DOHH2 (cell line): ENCODE measurements at regions not wholly inside any gene's neighbourhood (a gene's known extent, or its start where the extent isn't known, plus 50 kb on each side); places are given as distances from the start of the nearest gene placed in this dataset.

ENCODE experiments used
- H3F3A ChIP-seq: fragments of 200-600 bp; sonication (generic), shearing (Covaris generic); 2 replicates; pipeline ENCODE4 v1.6.0; 2016; ENCODE audit warnings: antibody characterized with exemption, mild to moderate bottlenecking; ENCODE audit not compliant: control insufficient read depth, insufficient read depth
- H3K27ac ChIP-seq: fragments of 200-600 bp; sonication (generic); 2 replicates; pipeline ENCODE4 v1.5.1; 2014; ENCODE audit warnings: low read depth, mild to moderate bottlenecking, low read length, moderate library complexity
- H3K27me3 ChIP-seq: fragments of 200-600 bp; sonication (generic); 2 replicates; pipeline ENCODE4 v1.6.1; 2014; ENCODE audit warnings: mild to moderate bottlenecking, low read length, mixed read lengths; ENCODE audit not compliant: control insufficient read depth
- H3K36me3 ChIP-seq: fragments of 200-600 bp; sonication (generic); 2 replicates; pipeline ENCODE4 v1.6.1; 2014; ENCODE audit warnings: mild to moderate bottlenecking, low read length, moderate library complexity, mixed read lengths; ENCODE audit not compliant: control insufficient read depth
- H3K4me1 ChIP-seq: fragments of 200-600 bp; sonication (generic); 2 replicates; pipeline ENCODE4 v1.6.1; 2014; ENCODE audit warnings: mild to moderate bottlenecking, low read length, mixed read lengths; ENCODE audit not compliant: control insufficient read depth
- H3K4me2 ChIP-seq: fragments of 200-600 bp; sonication (generic); 2 replicates; pipeline ENCODE4 v1.6.0; 2014; ENCODE audit warnings: mild to moderate bottlenecking, low read length, moderate library complexity
- H3K4me3 ChIP-seq: fragments of 200-600 bp; sonication (generic); 2 replicates; pipeline ENCODE4 v1.5.1; 2014; ENCODE audit warnings: mild to moderate bottlenecking, low read length, mixed read lengths
- H3K79me2 ChIP-seq: fragments of 200-600 bp; sonication (generic); 2 replicates; pipeline ENCODE4 v1.6.1; 2014; ENCODE audit warnings: mild to moderate bottlenecking, low read length, mixed read lengths; ENCODE audit not compliant: control insufficient read depth
- H3K9me2 ChIP-seq: fragments of 200-600 bp; sonication (generic); replicated peaks from 2 replicates; pipeline ENCODE4 v1.6.1; 2014; ENCODE audit warnings: mild to moderate bottlenecking, low read length, mixed read lengths; ENCODE audit not compliant: control insufficient read depth
- H3K9me3 ChIP-seq: fragments of 200-600 bp; sonication (generic); 2 replicates; pipeline ENCODE4 v1.6.1; 2014; ENCODE audit warnings: antibody characterized with exemption, low read length, mixed read lengths; ENCODE audit not compliant: control insufficient read depth, insufficient read depth
- H4K20me1 ChIP-seq: fragments of 200-600 bp; sonication (generic); 2 replicates; pipeline ENCODE4 v1.6.0; 2014; ENCODE audit warnings: low read depth, mild to moderate bottlenecking, antibody characterized with exemption, low read length, moderate library complexity; ENCODE audit not compliant: control insufficient read depth, insufficient read depth
- EZH2phosphoT487 ChIP-seq: fragments of 200-600 bp; sonication (generic); IDR thresholded peaks from 2 replicates; pipeline ENCODE4 v1.6.1; 2017; ENCODE audit warnings: borderline replicate concordance, mild to moderate bottlenecking, antibody characterized with exemption, low read length, moderate library complexity, mixed read lengths
- TF ChIP-seq, protein P1 (sequence below): fragments of 200-600 bp; sonication (generic); IDR thresholded peaks from one replicate; pipeline ENCODE4 v1.5.1; 2014; ENCODE audit warnings: antibody characterized with exemption, mild to moderate bottlenecking, low read depth, low read length; ENCODE audit not compliant: poor library complexity, severe bottlenecking

DNA sequence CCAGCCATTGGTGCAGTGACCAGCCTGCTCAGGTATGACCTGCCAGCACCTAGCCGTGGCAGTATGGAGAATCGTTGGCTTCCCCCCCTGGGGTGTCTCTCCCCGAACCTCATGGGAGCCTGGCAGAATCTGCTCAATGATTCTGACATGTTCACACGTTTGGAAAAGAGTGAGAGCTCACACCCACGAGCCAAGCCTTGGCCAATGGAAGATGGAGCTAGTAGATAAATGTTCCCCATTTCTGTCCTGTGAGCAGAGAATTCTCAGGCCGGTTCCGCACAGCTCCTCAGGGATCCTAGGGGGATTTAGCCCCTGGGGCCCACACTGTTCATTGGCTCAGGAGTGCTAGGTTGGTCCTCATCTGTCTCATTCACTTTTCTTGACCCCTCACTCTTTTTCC, 128.4 kb downstream of the RCN1 start:
- Histone ChIP-seq H3K27me3 (no peaks in the 10 kb centered on the region), H3K4me1 (no peaks in the 10 kb centered on the region), H3K36me3 (no peaks in the 10 kb centered on the region), H3K9me3 (no peaks in the 10 kb centered on the region), H3K9me2 (no peaks in the 10 kb centered on the region), H3K79me2 (no peaks in the 10 kb centered on the region), H3K4me2 (no peak overlapping the region), H3F3A (no peaks in the 10 kb centered on the region), H4K20me1 (no peaks in the 10 kb centered on the region), H3K27ac (no peak overlapping the region), H3K4me3 (no peak overlapping the region)
- no peak for TF ChIP-seq EZH2phosphoT487
- TF ChIP-seq, protein P1, sequence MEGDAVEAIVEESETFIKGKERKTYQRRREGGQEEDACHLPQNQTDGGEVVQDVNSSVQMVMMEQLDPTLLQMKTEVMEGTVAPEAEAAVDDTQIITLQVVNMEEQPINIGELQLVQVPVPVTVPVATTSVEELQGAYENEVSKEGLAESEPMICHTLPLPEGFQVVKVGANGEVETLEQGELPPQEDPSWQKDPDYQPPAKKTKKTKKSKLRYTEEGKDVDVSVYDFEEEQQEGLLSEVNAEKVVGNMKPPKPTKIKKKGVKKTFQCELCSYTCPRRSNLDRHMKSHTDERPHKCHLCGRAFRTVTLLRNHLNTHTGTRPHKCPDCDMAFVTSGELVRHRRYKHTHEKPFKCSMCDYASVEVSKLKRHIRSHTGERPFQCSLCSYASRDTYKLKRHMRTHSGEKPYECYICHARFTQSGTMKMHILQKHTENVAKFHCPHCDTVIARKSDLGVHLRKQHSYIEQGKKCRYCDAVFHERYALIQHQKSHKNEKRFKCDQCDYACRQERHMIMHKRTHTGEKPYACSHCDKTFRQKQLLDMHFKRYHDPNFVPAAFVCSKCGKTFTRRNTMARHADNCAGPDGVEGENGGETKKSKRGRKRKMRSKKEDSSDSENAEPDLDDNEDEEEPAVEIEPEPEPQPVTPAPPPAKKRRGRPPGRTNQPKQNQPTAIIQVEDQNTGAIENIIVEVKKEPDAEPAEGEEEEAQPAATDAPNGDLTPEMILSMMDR: no peak

DNA sequence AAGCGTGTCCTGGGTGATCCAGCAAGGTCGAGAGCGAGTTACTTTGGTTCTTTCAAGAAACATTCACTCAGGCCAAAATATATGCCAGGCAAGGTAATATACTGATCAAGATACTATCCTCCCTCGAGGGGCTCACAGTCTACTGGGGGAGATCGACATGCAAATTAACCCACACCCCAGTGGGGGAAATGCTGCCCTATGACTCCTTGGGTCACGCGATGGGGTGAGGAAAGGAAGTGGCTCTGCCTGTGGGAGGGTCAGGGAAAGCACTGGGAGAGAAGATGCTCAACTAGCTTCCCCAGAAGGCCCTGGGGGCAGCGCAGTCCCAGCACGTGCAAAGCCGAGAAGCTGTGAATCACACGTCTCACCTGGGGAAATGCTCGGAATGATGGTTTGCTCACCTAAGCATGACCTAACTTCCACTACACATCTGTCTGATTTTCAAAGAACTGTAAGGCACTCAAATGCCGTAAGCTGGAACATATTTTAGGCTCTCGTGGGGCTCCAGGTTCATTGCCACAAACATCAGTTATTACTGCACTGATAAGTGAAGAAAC, 130.7 kb downstream of the RCN1 start:
- Histone ChIP-seq H4K20me1 (no peaks in the 10 kb centered on the region), H3K27ac (no peak overlapping the region), H3K4me3 (no peak overlapping the region), H3K9me2 (no peaks in the 10 kb centered on the region), H3F3A (no peaks in the 10 kb centered on the region), H3K27me3 (no peaks in the 10 kb centered on the region), H3K9me3 (no peaks in the 10 kb centered on the region), H3K4me2 (no peak overlapping the region), H3K79me2 (no peaks in the 10 kb centered on the region), H3K36me3 (no peaks in the 10 kb centered on the region), H3K4me1 (no peaks in the 10 kb centered on the region)
- TF ChIP-seq, protein P1: no peak
- no peak for TF ChIP-seq EZH2phosphoT487

DNA sequence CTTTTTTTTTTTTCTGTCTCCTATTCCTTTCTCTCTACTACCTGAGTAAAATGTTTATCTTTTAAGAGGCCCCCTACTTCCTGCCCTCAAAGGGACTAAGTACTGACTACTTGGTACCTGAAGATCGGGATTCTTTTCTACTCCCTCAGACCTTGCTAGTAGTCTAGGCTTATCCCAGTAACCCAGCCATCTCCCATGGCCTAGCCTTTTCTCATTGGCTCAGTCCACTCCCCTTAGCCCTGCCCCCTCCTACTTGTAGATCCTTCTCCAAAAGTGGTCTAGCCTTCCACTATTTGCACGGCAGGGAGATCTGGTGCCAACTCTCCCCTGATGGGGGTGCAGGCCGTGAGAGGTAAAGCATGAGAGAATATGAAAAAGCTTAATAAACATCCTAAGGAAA, 133.7 kb downstream of the RCN1 start:
- no peak for TF ChIP-seq EZH2phosphoT487
- TF ChIP-seq, protein P1: no peak
- H4K20me1 ChIP-seq: no peaks in the 10 kb centered on the region
- no peak overlapping the region for H3K4me2 ChIP-seq
- H3K9me3 ChIP-seq: no peaks in the 10 kb centered on the region
- H3K79me2 ChIP-seq: no peaks in the 10 kb centered on the region
- no peaks in the 10 kb centered on the region for H3K27me3 ChIP-seq
- H3K27ac ChIP-seq: no peak overlapping the region
- no peaks in the 10 kb centered on the region for H3K36me3 ChIP-seq
- H3F3A ChIP-seq: no peaks in the 10 kb centered on the region
- no peaks in the 10 kb centered on the region for H3K4me1 ChIP-seq
- H3K9me2 ChIP-seq: no peaks in the 10 kb centered on the region
- H3K4me3 ChIP-seq: no peak overlapping the region
